ENCODE measurements at regions not wholly inside any gene's neighbourhood (a gene's known extent, or its start where the extent isn't known, plus 50 kb on each side); places are given as distances from the start of the nearest gene placed in this dataset.

GRCh38 chr20:51085769-51086168 is 62.9 kb upstream of the KCNG1 start:
- TF ChIP-seq CTCF (IDR thresholded peaks at IDR 0.05; ENCODE audit: low read depth, low read length, poor library complexity, severe bottlenecking) = no peak
- no peak for TF ChIP-seq EZH2phosphoT487 (IDR thresholded peaks at IDR 0.05; ENCODE audit: borderline replicate concordance, low read length)

Measured in DOHH2 (cell line).